GM19452 (cell line): ENCODE measurements at regions not wholly inside any gene's neighbourhood (a gene's known extent, or its start where the extent isn't known, plus 50 kb on each side); places are given as distances from the start of the nearest gene placed in this dataset.
A peak's percentile ranks its signal among the peaks of the same experiment; 100 is the strongest.
"Not testable (repeated sequence)": the region's sequence is repeated elsewhere in the genome, so short reads cannot be mapped to it uniquely, and the experiment has no call there.

Experiments
- ATAC-seq: cut with Tn5 transposase; IDR thresholded peaks from one replicate; pipeline ENCODE4 v1.9.1; 2021; ENCODE audit not compliant: unreplicated experiment

DNA sequence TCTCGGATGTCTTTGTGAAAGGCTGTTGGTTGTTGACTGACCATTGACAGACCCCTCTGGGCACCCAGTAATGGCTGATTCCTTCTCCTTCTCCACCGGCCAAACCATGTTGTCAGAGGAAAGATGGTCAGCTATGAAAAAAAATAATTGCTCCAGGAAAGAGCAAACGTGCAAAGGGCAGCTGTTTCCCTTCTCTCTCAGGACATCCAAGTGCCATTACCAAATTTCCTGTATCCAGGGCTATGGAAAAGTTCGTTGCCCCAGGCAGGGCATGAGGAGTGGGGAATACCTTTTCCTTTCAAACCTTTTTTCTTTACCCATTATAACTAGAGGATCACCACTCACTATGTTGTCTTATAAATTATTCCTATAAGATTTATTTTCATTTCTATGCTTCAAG is 321.5 kb upstream of the HNRNPA3 start:
- no peak for ATAC-seq

DNA sequence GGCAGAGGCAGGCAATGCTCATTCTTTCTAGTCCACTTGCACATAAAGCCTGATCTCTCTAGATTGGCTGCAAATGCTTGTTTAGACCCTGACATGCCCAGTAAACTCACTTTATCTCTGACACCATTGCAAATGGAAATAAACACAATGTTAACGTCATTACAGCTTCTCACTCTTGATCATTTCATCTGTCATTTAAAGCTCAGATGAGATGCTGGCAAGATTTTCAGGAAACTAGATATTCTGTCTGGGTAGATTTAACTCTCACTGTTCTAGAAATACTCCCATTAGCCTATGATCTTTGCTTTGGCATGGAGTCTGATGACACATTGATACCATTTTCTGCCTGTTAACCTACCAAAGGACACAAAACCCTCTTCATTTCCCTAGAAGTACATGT is 320.7 kb upstream of the HNRNPA3 start:
- ATAC-seq, result no peak

DNA sequence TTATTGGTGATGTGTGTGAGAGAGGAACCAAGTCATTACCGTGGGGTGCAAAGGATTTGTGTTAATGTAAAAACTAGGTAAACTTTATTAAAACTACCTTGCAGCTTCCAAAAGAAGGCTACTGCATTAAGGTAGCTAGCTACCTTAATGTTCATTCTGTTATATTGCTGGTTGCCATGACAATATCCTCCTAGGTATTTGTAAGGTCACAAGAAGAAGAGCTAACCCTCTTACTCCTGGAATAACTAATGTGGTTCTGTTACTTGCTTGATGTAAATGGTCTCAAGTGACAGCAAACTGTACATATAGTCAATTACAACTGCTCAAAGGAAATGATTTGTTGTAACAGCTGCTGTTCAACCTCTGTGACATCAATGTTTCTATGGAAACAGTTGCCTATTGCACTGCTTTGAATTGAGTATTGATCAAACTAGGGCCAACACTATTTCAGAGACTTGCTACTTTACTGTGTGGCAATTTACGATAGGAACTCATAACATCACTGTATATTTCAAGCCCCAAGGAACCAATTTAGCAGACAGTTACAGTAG is 319.8 kb upstream of the HNRNPA3 start:
- no peak for ATAC-seq

DNA sequence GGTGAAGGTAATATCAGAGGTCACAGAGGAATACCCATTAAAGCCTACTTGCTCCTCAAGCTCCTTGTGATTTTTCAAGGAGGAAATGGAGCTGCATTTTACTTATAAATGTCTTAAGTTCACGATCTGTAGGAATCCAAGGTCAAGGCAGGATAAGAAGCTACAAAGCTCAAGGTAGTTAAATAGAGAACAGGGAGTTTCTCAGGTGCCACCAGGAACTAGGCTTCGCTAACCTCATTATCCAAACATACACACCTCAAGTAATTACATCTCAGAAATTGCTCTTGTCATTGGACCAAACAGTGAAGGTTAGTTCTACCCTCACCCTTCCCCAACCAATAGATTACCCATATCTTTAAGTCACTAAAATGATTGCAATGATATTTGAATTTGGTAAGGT is 317.4 kb upstream of the HNRNPA3 start:
- no peak for ATAC-seq

DNA sequence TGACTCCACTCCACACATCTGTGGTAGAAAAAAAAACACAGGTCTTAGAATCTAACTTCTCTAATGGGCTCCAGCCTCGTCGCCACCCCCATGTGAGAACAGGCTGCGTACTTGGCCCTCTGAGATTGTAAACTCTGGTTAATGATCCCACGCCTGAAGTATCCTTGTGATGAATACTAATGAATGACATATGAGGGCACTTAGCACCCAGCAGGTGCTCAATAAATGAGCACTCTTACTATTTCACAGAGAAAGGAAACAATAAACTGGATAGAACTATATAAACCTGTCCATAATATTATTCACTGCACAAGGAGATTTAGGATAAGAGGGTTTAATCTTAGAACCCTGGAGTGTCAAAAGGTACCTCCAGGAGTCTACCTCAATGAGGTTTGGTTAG is 310.1 kb upstream of the HNRNPA3 start:
- ATAC-seq, result no peak

DNA sequence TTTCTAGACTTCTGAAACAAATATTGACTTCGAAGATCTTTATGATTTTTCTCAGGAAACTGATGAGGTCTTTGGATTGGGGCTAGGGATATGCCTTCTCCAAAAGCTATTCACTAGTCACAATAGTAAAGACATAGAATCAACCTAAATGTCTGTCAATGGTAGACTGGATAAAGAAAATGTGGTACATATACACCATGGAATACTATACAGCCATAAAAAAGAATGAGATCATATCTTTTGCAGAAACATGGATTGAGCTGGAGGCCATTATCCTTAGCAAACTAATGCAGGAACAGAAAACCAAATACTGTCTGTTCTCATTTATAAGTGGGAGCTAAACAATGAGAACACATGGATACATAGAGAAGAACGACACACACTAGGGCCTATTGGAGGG is 308.5 kb upstream of the HNRNPA3 start:
- ATAC-seq, result not testable (repeated sequence)

DNA sequence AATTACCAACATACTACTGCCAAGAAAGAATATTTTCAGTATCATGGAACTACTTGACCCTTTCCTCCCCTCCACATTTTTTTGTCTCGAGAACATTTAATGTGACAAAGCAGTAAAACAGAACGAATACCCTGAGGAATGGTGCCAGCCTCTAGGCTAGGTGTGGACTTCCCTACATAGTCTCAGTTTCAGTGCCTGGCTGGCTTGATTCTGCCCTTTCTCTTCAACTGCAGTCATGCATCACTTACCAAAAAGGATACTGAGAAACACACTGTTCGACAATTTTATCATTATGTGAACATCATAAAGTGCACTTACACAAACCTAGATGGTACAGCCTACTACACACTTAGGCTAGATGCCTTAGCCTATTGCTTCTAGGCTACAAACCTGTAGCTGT is 305.3 kb upstream of the HNRNPA3 start:
- ATAC-seq, result no peak

DNA sequence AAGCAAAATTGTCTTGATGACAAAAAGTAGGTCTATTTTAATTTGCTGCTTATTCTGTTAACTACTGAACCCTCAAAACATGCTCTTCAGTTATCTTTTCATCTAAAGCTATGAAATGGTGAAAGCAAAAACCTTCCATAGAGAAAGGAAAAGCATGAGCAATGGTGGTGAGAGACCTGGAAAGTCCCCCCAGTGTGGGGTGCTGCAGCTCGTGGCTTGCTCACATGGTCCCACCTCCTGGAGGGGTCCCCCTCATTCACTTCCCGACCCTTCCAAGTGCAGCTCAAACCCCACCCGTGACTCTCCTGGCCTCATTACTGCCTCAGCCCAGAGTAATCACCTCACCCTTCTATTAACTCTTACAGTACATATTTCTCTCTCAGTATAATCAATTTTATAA is 301.8 kb upstream of the HNRNPA3 start:
- no peak for ATAC-seq

DNA sequence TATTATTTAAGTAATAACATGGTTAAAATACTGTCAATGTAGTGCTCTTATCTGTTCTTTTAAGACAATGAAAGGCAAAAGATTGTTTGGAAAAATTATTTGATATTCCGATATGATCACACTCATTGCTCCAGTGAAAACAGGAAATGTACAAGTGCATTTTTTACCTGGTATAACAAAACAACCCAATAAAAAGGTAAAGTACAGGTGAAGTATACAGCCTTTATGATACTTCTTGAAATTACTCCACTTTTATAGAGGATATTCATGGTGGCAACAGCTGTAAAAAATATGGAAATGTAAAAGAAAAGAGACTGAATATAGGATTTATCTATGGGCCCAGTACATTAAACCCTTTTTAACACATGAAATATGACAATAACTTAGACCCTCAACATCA is 298.6 kb upstream of the HNRNPA3 start:
- no peak for ATAC-seq

DNA sequence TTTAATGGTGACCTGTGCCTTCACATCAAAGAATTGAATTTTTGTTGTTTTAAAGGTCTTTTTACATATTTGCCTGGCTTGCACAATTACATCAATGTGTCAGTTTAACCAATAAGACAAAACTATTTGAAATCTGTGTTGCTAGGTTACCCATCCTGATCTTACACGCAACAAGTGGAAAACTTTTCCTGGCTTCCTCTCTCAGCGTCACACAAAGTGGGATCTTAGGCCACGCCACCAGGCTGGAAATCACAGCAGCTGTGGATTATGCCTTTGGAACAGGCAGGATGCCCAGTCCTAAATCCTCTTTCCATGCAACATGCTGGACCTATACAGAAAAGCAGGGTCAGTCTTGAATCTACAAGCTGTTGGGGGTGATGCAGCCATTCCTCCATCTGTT is 298.2 kb upstream of the HNRNPA3 start:
- ATAC-seq, result no peak

DNA sequence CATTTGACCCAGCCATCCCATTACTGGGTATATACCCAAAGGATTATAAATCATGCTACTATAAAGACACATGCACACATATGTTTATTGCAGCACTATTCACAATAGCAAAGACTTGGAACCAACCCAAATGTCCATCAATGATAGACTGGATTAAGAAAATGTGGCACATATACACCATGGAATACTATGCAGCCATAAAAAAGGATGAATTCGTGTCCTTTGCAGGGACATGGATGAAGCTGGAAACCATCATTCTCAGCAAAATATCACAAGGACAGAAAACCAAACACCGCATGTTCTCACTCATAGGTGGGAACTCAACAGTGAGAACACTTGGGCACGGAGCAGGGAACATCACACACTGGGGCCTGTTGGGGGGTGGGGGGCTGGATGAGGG is 290.0 kb upstream of the HNRNPA3 start:
- not testable (repeated sequence) for ATAC-seq

DNA sequence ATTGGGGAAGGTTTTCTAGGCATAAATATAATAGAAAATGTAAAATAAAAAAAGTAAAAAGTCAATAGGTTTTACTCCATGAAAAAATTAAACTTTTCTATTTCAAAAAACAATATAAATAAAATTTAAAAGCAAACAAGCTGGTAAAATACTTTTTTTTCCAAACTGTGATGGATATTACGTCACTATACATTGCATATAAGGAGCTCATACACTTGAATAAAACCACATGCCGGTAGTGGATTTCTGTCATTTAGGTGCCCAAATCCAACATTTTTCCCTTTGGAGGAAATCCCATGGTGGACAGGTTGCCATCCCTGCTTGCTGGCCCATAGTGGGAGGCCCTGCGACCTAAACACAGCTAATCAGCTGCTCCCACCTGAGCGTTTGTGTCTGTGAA is 289.4 kb upstream of the HNRNPA3 start:
- ATAC-seq, result no peak

DNA sequence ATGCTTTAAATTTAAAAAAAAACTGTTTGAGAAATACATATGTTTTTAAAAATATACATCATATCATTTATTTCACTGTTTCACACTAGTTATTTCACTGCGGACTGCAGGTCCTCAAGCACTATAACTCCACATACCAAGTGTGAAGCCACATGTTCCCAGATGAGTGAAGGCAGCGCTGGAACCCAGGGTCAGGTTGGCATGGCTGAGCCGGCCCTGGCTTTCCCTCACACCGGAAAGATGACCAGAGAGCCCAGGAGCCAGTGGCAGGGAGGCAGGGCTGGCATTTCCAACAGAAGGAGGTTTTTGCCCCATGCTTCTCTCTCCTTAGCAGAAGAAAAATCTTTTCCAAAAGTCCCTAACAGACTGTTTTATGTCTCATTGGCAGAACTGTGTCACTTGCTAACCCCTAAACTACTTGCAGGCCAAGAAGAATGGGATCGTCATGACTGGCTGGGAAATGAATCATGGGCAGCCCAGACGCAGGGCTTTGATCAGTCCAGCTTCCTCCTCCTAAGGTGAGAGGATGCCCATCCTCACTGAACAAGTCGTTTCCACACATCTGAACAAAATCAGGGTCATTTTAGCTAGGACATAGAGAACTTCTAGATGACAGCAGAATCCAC is 287.6 kb upstream of the HNRNPA3 start:
- no peak for ATAC-seq

DNA sequence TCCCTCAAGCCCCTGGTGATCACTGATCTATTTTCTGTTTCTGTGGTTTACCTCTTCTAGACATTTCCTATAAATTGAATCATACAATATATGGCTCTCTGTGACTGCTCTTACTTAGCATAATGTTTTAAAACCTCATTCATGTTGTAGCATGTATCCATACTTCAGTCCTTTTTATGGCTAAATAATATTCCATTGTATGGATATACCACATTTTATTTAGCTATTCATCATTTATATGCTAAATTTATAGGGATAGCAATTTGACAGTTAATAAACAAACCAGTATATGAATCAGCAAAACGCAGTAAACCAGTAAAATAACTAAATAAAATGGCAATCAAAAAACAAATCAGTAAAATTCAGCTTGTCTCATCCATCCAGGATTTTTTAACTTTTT is 286.1 kb upstream of the HNRNPA3 start:
- no peak for ATAC-seq

DNA sequence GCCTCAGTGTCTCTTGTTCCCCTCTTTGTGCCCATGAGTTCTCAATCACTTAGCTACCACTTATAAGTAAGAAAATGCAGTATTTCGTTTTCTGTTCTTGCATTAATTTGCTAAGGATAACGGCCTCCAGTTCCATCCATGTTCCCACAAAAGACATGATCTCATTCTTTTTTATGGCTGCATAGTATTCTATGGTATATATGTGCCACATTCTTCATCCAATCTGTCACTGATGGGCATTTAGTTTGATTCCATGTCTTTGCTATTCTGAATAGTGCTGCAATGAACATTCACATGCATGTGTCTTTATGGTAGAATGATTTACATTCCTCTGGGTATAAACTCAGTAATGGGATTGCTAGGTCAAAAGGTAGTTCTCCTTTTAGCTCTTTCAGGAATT is 283.2 kb upstream of the HNRNPA3 start:
- ATAC-seq, result not testable (repeated sequence)

DNA sequence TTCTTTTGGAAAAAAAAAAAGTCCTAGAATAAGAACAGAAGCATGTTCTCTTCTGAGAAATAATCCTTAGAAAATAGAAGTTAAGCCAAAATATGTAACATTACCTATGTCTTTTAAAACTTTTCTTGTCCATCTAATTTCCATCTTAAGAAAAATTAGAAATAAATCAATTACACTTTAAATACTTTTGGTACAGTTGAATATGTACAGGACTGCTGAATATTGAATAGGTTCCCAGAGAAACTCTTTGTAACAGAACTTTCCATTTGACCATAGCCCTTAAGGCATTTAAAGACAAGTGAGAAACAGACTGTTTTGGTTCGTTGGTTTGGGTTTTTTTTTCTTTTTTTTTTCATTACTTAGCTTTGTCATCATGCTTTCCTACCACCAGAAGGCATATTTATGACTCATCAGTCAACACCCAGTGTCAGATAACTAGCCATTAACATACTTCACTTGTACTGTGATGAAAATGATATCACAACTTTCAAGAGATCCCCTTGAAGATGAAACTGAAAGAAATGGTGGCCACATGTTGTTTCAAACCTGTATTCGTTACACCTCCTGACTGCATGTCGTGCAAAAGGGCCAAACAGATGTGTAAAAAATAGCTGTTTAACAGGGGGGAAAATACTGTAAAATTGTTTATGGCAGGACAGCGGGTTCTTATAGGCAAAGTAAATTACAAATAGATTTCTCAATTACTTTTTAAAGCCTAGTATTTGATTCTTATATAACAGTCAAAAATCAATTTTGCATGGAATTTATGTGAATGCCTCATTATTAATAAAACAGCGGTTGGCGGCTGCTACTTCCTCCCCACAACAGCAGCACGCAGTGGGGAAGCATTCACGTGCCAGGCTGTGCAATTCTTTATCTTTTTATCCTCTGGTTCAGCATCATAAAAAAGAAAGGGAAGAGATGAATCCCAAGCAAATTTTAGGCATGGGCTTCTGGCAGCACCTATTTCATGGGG is 280.7 kb upstream of the HNRNPA3 start:
- ATAC-seq, result peak; percentile 97

DNA sequence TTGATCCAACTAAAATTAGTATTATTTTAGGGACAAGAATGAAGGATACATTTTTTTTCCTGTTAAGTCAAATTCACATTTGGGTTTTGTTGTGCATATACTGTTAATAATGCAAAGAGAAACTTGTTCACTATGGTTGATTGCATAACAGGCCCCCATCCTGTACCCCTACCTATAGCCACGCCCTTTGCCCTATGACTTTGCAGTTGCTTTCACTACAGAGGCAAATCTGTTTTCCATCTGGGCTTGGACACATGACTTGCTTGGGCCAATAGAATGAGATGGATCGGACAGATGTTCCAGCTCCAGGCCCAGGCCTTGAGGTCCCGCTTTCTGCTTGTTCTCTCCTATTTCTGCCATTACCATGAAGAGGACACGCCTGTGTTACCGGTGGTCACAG is 278.5 kb upstream of the HNRNPA3 start:
- ATAC-seq, result no peak

DNA sequence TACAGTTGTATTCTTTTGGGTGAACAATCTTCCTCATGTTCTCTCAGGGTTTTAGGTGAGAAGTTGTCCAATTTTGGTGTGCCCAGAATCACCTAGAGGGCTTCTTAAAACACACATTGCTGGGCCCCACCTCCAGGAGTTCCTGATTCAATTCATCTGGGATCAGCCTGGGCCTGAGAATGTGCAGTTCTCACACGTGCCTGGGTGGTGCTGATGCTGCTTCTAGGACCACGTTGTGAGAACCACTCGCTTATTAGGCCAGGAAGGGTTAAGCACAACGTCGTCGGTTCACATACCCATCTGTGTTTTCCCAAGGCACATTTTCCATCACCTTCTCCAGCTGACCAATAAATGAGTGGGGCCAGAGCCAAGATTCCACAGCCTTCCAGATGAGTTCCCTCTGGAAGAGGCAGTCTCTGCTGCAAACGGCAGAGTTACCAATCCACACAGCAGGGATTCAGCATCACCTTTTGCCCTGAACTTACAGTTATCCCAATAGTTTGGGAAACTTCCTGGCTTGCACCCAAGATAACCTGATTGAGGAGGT is 277.7 kb upstream of the HNRNPA3 start:
- no peak for ATAC-seq

DNA sequence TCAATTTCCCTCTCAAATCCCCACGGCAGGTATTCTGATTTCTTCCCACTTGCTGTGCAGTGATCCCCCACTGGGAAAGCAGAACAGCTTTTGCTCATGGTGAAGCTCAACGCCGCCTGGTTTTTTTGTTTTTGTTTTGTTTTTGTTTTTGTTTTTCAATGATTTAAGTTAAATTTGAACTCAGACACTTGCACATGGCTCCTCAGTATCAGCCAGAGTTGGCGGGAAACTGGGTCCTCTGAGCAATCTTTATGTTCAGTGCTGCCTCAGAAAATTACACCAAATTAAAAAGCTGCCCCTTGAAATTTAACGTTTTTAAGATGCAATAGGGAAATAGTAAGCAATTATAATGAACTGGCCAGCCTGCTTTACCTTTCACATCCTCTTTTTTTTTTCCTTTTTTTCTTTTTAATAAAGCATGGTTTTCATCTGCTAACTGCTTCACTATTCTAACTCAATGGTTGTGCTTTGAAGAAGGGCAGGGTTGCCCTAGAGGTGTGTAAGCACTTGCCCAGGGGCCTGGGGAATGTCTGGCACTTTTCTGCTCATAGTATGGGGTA is 277.0 kb upstream of the HNRNPA3 start:
- no peak for ATAC-seq

DNA sequence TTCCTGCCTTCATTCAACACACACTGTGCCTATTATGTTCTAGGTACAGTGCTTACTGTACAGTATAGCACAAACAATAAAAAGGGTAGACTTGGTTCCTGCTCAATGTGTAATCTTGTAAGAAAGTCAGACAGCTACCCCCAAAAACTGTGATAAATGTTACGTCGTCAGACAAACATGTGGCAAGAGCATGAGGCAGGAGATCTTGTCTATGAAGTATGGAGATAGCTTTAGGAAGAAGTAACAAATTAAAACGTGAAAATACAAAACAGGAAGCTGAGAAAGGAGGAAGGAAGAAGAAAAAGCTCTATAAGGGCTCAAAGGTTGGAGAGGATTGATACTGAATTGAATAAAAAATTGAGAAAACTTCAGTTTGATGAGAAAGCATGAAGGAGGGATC is 276.2 kb upstream of the HNRNPA3 start:
- no peak for ATAC-seq

DNA sequence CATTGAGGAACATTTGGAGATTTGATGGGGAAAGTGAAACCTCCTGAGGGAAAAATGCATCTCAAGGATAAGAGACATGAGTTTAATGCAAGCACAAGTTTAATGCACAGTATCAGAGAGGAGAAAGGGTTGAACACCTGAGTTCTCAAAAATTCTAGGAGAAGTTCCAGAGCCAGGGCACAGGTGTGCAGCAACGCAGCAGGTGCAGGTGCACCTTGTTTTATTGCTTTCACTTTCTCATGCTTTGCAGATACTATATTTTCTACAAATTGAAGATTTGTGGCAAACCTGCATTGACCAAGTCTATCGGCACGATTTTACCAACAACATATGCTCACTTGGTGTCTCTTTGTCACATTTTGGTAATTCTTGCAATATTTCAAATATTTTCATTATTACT is 267.6 kb upstream of the HNRNPA3 start:
- no peak for ATAC-seq

DNA sequence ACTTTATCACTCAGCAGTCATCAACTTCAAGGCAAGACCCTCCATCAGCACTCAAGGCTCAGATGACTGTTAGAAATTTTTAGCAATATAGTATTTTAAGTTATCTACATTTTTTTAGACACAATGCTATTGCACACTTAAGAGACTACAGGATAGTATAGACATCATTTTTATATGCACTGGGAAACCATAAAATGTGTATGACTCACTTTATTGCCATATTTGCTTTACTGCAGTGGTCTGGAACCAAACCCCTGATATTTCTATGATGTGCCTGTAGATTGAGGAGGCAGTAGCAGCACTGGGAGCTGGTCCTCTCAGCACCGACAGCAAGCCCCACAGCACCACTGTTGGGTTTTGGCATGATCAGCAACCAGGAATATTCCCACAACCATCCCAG is 264.8 kb upstream of the HNRNPA3 start:
- no peak for ATAC-seq
